KMS-11 (cell line): ENCODE measurements at regions not wholly inside any gene's neighbourhood (a gene's known extent, or its start where the extent isn't known, plus 50 kb on each side); places are given as distances from the start of the nearest gene placed in this dataset.
"Not testable (repeated sequence)": the region's sequence is repeated elsewhere in the genome, so short reads cannot be mapped to it uniquely, and the experiment has no call there.

ENCODE experiments used
- H2AFZ ChIP-seq: fragments of 200-600 bp; sonication (generic); 2 replicates; pipeline ENCODE4 v1.6.1; 2016; ENCODE audit warnings: antibody characterized with exemption, mixed run types, low read depth
- H3K27ac ChIP-seq: fragments of 200-600 bp; sonication (generic); 2 replicates; pipeline ENCODE4 v1.6.1; 2016; ENCODE audit warnings: mild to moderate bottlenecking, mixed run types
- H3K27me3 ChIP-seq: fragments of 200-600 bp; sonication (generic); 2 replicates; pipeline ENCODE4 v1.6.1; 2017; ENCODE audit warnings: mild to moderate bottlenecking, low read depth, mixed run types, moderate library complexity; ENCODE audit not compliant: insufficient read depth
- H3K36me3 ChIP-seq: fragments of 200-600 bp; sonication (generic); 2 replicates; pipeline ENCODE4 v1.6.1; 2017; ENCODE audit warnings: mild to moderate bottlenecking, mixed run types; ENCODE audit not compliant: insufficient read depth
- H3K4me1 ChIP-seq: fragments of 200-600 bp; sonication (generic); 2 replicates; pipeline ENCODE4 v1.6.1; 2016; ENCODE audit warnings: mild to moderate bottlenecking, low read depth, mixed run types; ENCODE audit not compliant: poor library complexity, severe bottlenecking
- H3K4me2 ChIP-seq: fragments of 200-600 bp; sonication (generic); 2 replicates; pipeline ENCODE4 v1.7.0; 2016; ENCODE audit warnings: mild to moderate bottlenecking, mixed run types
- H3K4me3 ChIP-seq: fragments of 200-600 bp; sonication (generic); IDR thresholded peaks from 2 replicates; pipeline ENCODE4 v1.6.1; 2017; ENCODE audit warnings: low read depth, low read length, mixed read lengths; ENCODE audit not compliant: insufficient read depth
- H3K79me2 ChIP-seq: fragments of 200-600 bp; sonication (generic); 2 replicates; pipeline ENCODE4 v1.6.1; 2016; ENCODE audit warnings: low read depth, mixed run types; ENCODE audit not compliant: insufficient read depth
- H3K9ac ChIP-seq: fragments of 200-600 bp; sonication (generic); 2 replicates; pipeline ENCODE4 v1.6.1; 2016; ENCODE audit warnings: mild to moderate bottlenecking, mixed run types
- H4K20me1 ChIP-seq: fragments of 200-600 bp; sonication (generic); 2 replicates; pipeline ENCODE4 v1.6.1; 2016; ENCODE audit warnings: mild to moderate bottlenecking, mixed run types; ENCODE audit not compliant: insufficient read depth
- TF ChIP-seq, protein P1 (sequence below): fragments of 200-600 bp; sonication (generic); conservative IDR thresholded peaks from 2 replicates; pipeline ENCODE4 v1.6.1; 2017; ENCODE audit warnings: low read depth, mild to moderate bottlenecking, antibody characterized with exemption, low read length, moderate library complexity, mixed read lengths

DNA sequence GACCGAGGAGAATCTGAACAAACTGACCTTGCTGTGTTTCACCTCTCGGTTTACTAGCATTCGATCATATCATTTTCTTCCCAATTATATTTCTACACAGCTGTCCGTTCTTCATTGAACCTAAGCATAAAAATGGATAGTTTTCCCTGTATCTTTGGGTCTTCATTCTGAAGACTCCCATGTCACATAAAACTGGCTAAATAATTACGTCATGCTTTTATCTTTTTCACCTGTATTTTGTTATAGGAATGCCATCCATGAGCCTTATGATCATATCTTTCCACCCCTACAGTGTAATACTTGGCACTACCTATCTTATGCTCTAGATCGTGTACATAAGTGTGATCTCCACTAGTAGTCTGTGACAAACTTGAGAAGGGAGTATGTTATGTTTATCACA, 456.1 kb downstream of the FGF13 start:
- Histone ChIP-seq H3K36me3 (no peaks in the 10 kb centered on the region), H3K4me1 (no peaks in the 10 kb centered on the region), H3K4me2 (no peak overlapping the region), H4K20me1 (no peaks in the 10 kb centered on the region), H3K79me2 (no peaks in the 10 kb centered on the region), H3K27ac (no peak overlapping the region), H3K9ac (no peak overlapping the region), H3K4me3 (no peak overlapping the region), H3K27me3 (no peaks in the 10 kb centered on the region), H2AFZ (no peak overlapping the region)
- TF ChIP-seq, protein P1, sequence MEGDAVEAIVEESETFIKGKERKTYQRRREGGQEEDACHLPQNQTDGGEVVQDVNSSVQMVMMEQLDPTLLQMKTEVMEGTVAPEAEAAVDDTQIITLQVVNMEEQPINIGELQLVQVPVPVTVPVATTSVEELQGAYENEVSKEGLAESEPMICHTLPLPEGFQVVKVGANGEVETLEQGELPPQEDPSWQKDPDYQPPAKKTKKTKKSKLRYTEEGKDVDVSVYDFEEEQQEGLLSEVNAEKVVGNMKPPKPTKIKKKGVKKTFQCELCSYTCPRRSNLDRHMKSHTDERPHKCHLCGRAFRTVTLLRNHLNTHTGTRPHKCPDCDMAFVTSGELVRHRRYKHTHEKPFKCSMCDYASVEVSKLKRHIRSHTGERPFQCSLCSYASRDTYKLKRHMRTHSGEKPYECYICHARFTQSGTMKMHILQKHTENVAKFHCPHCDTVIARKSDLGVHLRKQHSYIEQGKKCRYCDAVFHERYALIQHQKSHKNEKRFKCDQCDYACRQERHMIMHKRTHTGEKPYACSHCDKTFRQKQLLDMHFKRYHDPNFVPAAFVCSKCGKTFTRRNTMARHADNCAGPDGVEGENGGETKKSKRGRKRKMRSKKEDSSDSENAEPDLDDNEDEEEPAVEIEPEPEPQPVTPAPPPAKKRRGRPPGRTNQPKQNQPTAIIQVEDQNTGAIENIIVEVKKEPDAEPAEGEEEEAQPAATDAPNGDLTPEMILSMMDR: no peak

DNA sequence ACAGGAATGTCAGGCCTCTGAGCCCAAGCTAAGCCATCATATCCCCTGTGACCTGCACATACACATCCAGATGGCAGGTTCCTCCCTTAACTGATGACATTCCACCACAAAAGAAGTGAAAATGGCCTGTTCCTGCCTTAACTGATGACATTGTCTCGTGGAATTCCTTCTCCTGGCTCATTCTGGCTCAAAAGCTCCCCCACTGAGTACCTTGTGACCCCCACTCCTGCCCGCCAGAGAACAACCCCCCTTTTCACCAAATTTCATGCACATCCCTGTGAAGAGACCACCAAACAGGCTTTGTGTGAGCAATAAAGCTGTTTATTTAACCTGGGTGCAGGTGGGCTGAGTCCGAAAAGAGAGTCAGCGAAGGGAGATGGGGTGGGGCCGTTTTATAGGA, 447.4 kb downstream of the FGF13 start:
- not testable (repeated sequence) for H3K79me2 ChIP-seq, H3K27ac ChIP-seq, H3K27me3 ChIP-seq, H4K20me1 ChIP-seq, H3K4me1 ChIP-seq, H3K9ac ChIP-seq, H3K36me3 ChIP-seq, H2AFZ ChIP-seq, H3K4me2 ChIP-seq, H3K4me3 ChIP-seq

DNA sequence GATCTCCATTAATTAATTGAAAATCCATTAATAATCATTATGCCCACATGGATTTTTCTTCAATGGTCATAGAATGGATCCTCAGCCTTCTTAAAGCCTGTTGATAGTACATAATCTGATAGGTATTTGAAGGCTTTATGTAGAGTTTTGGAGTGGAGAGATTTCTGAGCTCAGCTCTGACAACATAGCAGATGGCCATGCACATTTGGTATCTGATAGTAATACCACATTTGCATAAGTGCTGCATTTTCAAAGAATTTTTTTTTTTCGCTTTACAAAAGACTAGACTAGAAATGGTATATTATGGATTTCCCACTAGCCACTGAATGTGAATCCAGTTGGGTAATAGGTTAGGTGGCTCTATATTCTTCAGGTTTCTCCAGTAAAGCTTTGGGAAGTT, 440.6 kb downstream of the FGF13 start:
- Histone ChIP-seq H4K20me1 (no peaks in the 10 kb centered on the region), H3K4me3 (no peak overlapping the region), H2AFZ (no peak overlapping the region), H3K79me2 (no peaks in the 10 kb centered on the region), H3K27ac (no peak overlapping the region), H3K9ac (no peak overlapping the region), H3K36me3 (no peaks in the 10 kb centered on the region), H3K4me2 (no peak overlapping the region), H3K27me3 (no peaks in the 10 kb centered on the region), H3K4me1 (peaks cover 14% of the 10 kb centered on the region)
- TF ChIP-seq, protein P1: no peak

DNA sequence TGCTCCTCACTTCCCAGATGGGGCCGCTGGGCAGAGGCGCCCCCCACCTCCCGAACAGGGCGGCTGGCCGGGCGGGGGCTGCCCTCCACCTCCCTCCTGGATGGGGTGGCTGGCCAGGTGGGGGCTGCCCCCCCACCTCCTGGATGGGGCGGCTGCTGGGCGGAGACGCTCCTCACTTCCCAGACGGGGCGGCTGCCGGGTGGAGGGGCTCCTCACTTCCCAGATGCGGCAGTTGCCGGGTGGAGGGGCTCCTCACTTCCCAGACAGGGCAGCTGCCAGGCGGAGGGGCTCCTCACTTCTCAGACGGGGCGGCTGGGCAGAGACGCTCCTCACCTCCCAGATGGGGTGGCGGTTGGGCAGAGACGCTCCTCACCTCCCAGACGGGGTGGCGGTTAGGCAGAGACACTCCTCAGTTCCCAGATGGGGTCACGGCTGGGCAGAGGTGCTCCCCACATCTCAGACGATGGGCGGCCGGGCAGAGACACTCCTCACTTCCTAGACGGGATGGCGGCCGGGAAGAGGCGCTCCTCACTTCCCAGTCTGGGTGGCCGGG, 428.8 kb downstream of the FGF13 start:
- not testable (repeated sequence) for H4K20me1 ChIP-seq, H3K27ac ChIP-seq, H3K4me3 ChIP-seq, H2AFZ ChIP-seq, H3K36me3 ChIP-seq, H3K79me2 ChIP-seq, H3K4me1 ChIP-seq, H3K27me3 ChIP-seq, H3K9ac ChIP-seq, H3K4me2 ChIP-seq

DNA sequence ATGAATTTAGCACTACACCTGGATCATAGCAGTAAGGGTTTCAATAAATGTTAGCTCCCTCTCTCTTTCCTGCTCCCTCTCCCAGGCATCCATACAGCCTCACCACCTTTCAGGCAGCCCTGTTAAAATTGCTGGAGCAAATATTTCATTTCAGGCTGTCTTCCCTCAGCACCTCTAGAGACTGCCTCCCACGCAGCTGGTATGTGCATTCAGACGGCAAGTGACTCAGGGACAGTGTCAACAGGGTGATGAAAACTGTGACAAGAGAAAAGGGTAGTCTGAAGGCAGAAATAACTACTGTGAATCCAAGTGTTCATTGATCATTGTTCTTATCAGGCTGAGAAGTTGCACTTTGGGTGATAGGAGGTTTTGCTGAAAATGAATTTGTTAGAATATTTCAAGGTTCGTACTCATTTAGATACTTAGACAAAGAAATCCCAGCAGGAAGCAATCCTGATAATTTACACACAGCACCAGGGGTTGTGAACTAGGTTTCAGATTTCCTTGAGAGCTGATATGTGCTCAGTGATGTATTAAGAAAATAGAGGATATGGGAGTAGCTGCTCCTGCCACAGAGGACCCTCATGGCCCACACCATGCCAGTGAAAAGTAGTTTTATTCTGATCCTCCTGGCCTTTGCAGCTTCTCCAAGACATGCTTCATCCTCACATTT, 424.2 kb downstream of the FGF13 start:
- TF ChIP-seq, protein P1: no peak
- H3K79me2 ChIP-seq: no peaks in the 10 kb centered on the region
- no peaks in the 10 kb centered on the region for H3K27me3 ChIP-seq
- no peaks in the 10 kb centered on the region for H3K4me1 ChIP-seq
- no peak overlapping the region for H3K4me3 ChIP-seq
- H3K36me3 ChIP-seq: no peaks in the 10 kb centered on the region
- H3K27ac ChIP-seq: no peak overlapping the region
- no peak overlapping the region for H3K9ac ChIP-seq
- no peak overlapping the region for H2AFZ ChIP-seq
- no peak overlapping the region for H3K4me2 ChIP-seq
- no peaks in the 10 kb centered on the region for H4K20me1 ChIP-seq
